MCF 10A (cell line): ENCODE measurements at regions not wholly inside any gene's neighbourhood (a gene's known extent, or its start where the extent isn't known, plus 50 kb on each side); places are given as distances from the start of the nearest gene placed in this dataset.
A peak's percentile ranks its signal among the peaks of the same experiment; 100 is the strongest.

Source experiments
- BruUV-seq: library from RNA; stranded (reverse); fragments of 400-500 nt; replicated peaks from 2 replicates; lab custom pipeline; 2021; lab: Mats Ljungman, UMichigan
- CTCF ChIA-PET: fragments of 300-600 bp; sonication (Branson Sonifier 250); formaldehyde crosslinking; extraction: SDS; loops from one replicate; lab custom pipeline; 2021; ENCODE audit warnings: antibody characterized with exemption, inconsistent platforms; lab: Yijun Ruan, JAX
- POLR2A ChIA-PET: fragments of 300-600, 350-650 bp; sonication (Branson Sonifier 250); formaldehyde crosslinking; extraction: SDS; loops from one replicate; lab custom pipeline; 2020; ENCODE audit warnings: antibody characterized with exemption, inconsistent platforms; lab: Yijun Ruan, JAX
- DNase-seq: peaks from one replicate; pipeline ENCODE4 v3.0.0-alpha.2; 2018; ENCODE audit not compliant: unreplicated experiment
- H3K27ac Mint-ChIP-seq: one replicate; pipeline ENCODE4 v1.8.0; 2022; ENCODE audit warnings: mild to moderate bottlenecking, low read depth, mixed read lengths; ENCODE audit not compliant: unreplicated experiment
- H3K27me3 Mint-ChIP-seq: one replicate; pipeline ENCODE4 v1.8.0; 2022; ENCODE audit warnings: mixed read lengths; ENCODE audit not compliant: insufficient read depth, unreplicated experiment
- H3K36me3 Mint-ChIP-seq: one replicate; pipeline ENCODE4 v1.8.0; 2022; ENCODE audit warnings: mild to moderate bottlenecking, moderate library complexity, mixed read lengths; ENCODE audit not compliant: insufficient read depth, unreplicated experiment
- H3K4me1 Mint-ChIP-seq: one replicate; pipeline ENCODE4 v1.8.0; 2022; ENCODE audit warnings: mixed read lengths; ENCODE audit not compliant: insufficient read depth, unreplicated experiment
- H3K4me3 Mint-ChIP-seq: one replicate; pipeline ENCODE4 v1.8.0; 2022; ENCODE audit warnings: mild to moderate bottlenecking, moderate library complexity, mixed read lengths; ENCODE audit not compliant: unreplicated experiment
- H3K9me3 Mint-ChIP-seq: one replicate; pipeline ENCODE4 v1.8.0; 2022; ENCODE audit warnings: mixed read lengths; ENCODE audit not compliant: unreplicated experiment
- CTCF ChIP-seq: fragments of 200-600 bp; IDR thresholded peaks from one replicate; pipeline ENCODE4 v1.8.0; 2022; ENCODE audit warnings: antibody characterized with exemption, mild to moderate bottlenecking; ENCODE audit not compliant: unreplicated experiment
- intact Hi-C: fragments of 100-400 bp; cut with micrococcal nuclease; formaldehyde crosslinking; loops from 2 replicates; pipeline ENCODE4 v1.14.1; 2022

DNA sequence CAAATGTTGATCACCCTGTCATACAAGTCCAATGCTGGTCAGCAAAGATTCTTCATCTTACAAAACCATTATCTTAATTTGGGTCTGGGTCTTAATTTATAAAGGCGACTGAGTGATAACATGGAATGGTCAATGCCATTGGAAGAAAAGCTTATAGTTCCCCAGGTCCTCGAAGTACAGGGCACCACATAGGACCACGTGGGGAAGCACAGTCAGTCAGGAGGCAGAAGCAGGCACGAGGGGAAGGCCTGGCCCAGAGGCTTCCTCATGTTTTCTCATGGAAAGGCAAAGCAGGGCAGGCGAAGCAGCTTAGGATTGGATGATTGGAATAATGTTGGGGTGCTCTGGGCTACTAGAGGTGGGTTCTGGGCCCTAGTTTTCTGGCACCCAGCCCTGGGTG lies 175.7 kb downstream of the FASLG start:
- Mint-ChIP-seq H3K27ac (peak overlapping the region; percentile 31), H3K9me3 (no peaks in the 10 kb centered on the region), H3K4me3 (no peak overlapping the region), H3K4me1 (peaks cover 16% of the 10 kb centered on the region), H3K27me3 (no peaks in the 10 kb centered on the region), H3K36me3 (no peaks in the 10 kb centered on the region)
- TF ChIP-seq CTCF: no peak
- no TSS peak for BruUV-seq
- CTCF ChIA-PET: interaction anchor here (0.6 to 5.7 kb wide), 7 partner anchors 8 to 368 kb away, joined by 3 to 35 read pairs (median 8); no protein-coding TSS in a partner anchor
- intact Hi-C loops: no loop called here
- POLR2A ChIA-PET: interaction anchor here (0.5 to 3.6 kb wide), 2 partner anchors 9 to 137 kb away, joined by 4 to 13 read pairs; no protein-coding TSS in a partner anchor
- no peak for DNase-seq

DNA sequence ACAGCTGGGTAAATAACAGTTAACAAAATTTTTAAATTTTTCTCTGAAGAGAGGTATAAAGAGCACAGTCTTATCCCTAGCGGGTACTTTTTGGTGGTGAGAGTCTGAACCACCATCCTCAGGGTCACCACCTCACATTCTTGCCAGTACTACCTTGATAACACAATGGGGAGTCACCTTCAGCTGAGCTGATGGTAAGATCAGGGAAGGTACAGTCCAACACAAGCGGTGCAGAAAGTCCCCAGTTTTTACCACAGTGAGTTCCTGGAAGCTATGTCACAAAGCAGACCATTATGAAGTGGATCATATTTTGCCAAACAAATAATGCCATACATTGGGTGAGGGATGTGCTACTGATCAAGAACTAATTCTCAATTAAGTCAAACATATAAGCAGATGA lies 176.9 kb downstream of the FASLG start:
- no peaks in the 10 kb centered on the region for H3K27me3 Mint-ChIP-seq
- no peak for TF ChIP-seq CTCF
- H3K9me3 Mint-ChIP-seq: no peaks in the 10 kb centered on the region
- BruUV-seq: no TSS peak
- DNase-seq: no peak
- peaks cover 16% of the 10 kb centered on the region for H3K4me1 Mint-ChIP-seq
- H3K36me3 Mint-ChIP-seq: no peaks in the 10 kb centered on the region
- intact Hi-C loops: no loop called here
- ChIA-PET POLR2A (interaction anchor here (0.6 to 3.6 kb wide), 2 partner anchors 10 to 296 kb away, joined by 3 to 13 read pairs; no protein-coding TSS in a partner anchor), CTCF (interaction anchor here (0.9 to 5.7 kb wide), 6 partner anchors 9 to 371 kb away, joined by 3 to 35 read pairs (median 12); no protein-coding TSS in a partner anchor)
- H3K27ac Mint-ChIP-seq: no peak overlapping the region
- no peak overlapping the region for H3K4me3 Mint-ChIP-seq

GRCh38 chr1:172837816-172838679 lies 179.1 kb downstream of the FASLG start:
- H3K27ac Mint-ChIP-seq: no peak overlapping the region
- H3K27me3 Mint-ChIP-seq: no peaks in the 10 kb centered on the region
- intact Hi-C loops: loop anchor here (1.0 kb wide), 1 partner anchor 165 kb away; no protein-coding TSS in a partner anchor

More at GRCh38 chr1:172837816-172838679, 179.1 kb downstream of the FASLG start:
- no TSS peak for BruUV-seq
- Mint-ChIP-seq H3K36me3 (no peaks in the 10 kb centered on the region), H3K4me3 (no peak overlapping the region), H3K9me3 (no peaks in the 10 kb centered on the region), H3K4me1 (peaks cover 16% of the 10 kb centered on the region)
- ChIA-PET POLR2A (interaction anchor here (0.7 to 3.6 kb wide), 6 partner anchors 9 to 192 kb away, joined by 3 to 13 read pairs (median 3); no protein-coding TSS in a partner anchor), CTCF (interaction anchor here (0.7 to 5.7 kb wide), 8 partner anchors 8 to 367 kb away, joined by 3 to 35 read pairs (median 4); no protein-coding TSS in a partner anchor)
- TF ChIP-seq CTCF: no peak
- peak; percentile 90 for DNase-seq
